SK-N-SH (cell line): ENCODE measurements at regions not wholly inside any gene's neighbourhood (a gene's known extent, or its start where the extent isn't known, plus 50 kb on each side); places are given as distances from the start of the nearest gene placed in this dataset.

ENCODE experiments used
- CTCF ChIA-PET: fragments of 300-600, 350-600 bp; formaldehyde crosslinking; extraction: SDS; loops from one replicate; lab custom pipeline; 2021; lab: Yijun Ruan, JAX
- POLR2A ChIA-PET: fragments of 350-600 bp; sonication (Branson Sonifier 250); formaldehyde crosslinking; extraction: SDS; loops from one replicate; lab custom pipeline; 2020; ENCODE audit warnings: antibody characterized with exemption, inconsistent platforms; lab: Yijun Ruan, JAX
- DNase-seq: peaks from one replicate; pipeline ENCODE4 v3.0.0; 2012
- H2AFZ ChIP-seq: fragments of 200-600 bp; sonication (generic); 2 replicates; pipeline ENCODE4 v1.8.1; 2016; ENCODE audit warnings: antibody characterized with exemption, mild to moderate bottlenecking, low read depth
- H3F3A ChIP-seq: fragments of 200-600 bp; sonication (generic); replicated peaks from 2 replicates; pipeline ENCODE3; 2016; ENCODE audit warnings: antibody characterized with exemption, mild to moderate bottlenecking; ENCODE audit not compliant: insufficient read depth
- H3K27ac ChIP-seq, 2 experiments: fragments of 200-500 bp in 1 of 2; fragments of 200-600 bp in 1 of 2; sonication (Bioruptor generic) in 1 of 2; sonication (generic), shearing (Covaris generic) in 1 of 2; 2 replicates each; pipeline versions ENCODE4 v1.5.1 to v1.6.1; 2014 to 2016; ENCODE audit warnings: low read depth in 2 of 2, inconsistent platforms in 1 of 2, low read length in 1 of 2, mild to moderate bottlenecking in 1 of 2, mixed read lengths in 1 of 2
- H3K27me3 ChIP-seq: fragments of 200-600 bp; sonication (generic), shearing (Covaris generic); 2 replicates; pipeline ENCODE4 v1.6.1; 2016; ENCODE audit warnings: mixed run types; ENCODE audit not compliant: insufficient read depth
- H3K36me3 ChIP-seq, 2 experiments: fragments of 200-500 bp in 1 of 2; fragments of 200-600 bp in 1 of 2; sonication (Bioruptor generic) in 1 of 2; sonication (generic) in 1 of 2; replicated peaks in 1 of 2; 2 replicates each; pipeline versions ENCODE3 to v1.5.1; 2014 to 2016; ENCODE audit warnings: low read length in 1 of 2, mild to moderate bottlenecking in 1 of 2; ENCODE audit not compliant: insufficient read depth in 2 of 2, control insufficient read depth in 1 of 2
- H3K4me1 ChIP-seq, 2 experiments: fragments of 200-500 bp in 1 of 2; fragments of 200-600 bp in 1 of 2; sonication (Bioruptor generic) in 1 of 2; sonication (generic), shearing (Covaris generic) in 1 of 2; 2 replicates each; pipeline versions ENCODE4 v1.5.1 to v1.6.1; 2014 to 2016; ENCODE audit warnings: low read depth in 1 of 2, low read length in 1 of 2, mixed run types in 1 of 2; ENCODE audit not compliant: insufficient read depth in 2 of 2, control insufficient read depth in 1 of 2
- H3K4me2 ChIP-seq: fragments of 200-600 bp; sonication (generic), shearing (Covaris generic); 2 replicates; pipeline ENCODE4 v1.6.1; 2017; ENCODE audit warnings: mixed run types
- H3K4me3 ChIP-seq, 2 experiments: fragments of 200-500 bp in 1 of 2; fragments of 200-600 bp in 1 of 2; sonication (Bioruptor generic) in 1 of 2; sonication (generic), shearing (Covaris generic) in 1 of 2; 2 replicates each; pipeline versions ENCODE4 v1.5.1 to v1.8.1; 2014 to 2016; ENCODE audit warnings: low read depth in 2 of 2, inconsistent platforms in 1 of 2, low read length in 1 of 2, mild to moderate bottlenecking in 1 of 2, mixed read lengths in 1 of 2, moderate library complexity in 1 of 2
- H3K79me2 ChIP-seq: fragments of 200-600 bp; sonication (generic); 2 replicates; pipeline ENCODE4 v1.8.1; 2017; ENCODE audit warnings: mild to moderate bottlenecking; ENCODE audit not compliant: insufficient read depth
- H3K9ac ChIP-seq: fragments of 200-600 bp; sonication (generic); 2 replicates; pipeline ENCODE4 v1.6.1; 2017; ENCODE audit warnings: mixed run types
- H3K9me2 ChIP-seq: fragments of 200-600 bp; sonication (generic); 2 replicates; pipeline ENCODE4 v1.6.1; 2017; ENCODE audit warnings: mixed run types
- H3K9me3 ChIP-seq: fragments of 200-600 bp; sonication (generic); 2 replicates; pipeline ENCODE4 v1.6.1; 2017; ENCODE audit warnings: mixed run types, mild to moderate bottlenecking, moderate library complexity
- H4K20me1 ChIP-seq: fragments of 200-600 bp; sonication (generic); 2 replicates; pipeline ENCODE4 v1.6.1; 2017; ENCODE audit warnings: mild to moderate bottlenecking, mixed run types; ENCODE audit not compliant: insufficient read depth
- CHD2 ChIP-seq: fragments of 150-350 bp; IDR thresholded peaks from 2 replicates; pipeline ENCODE4 v1.6.1; 2018; ENCODE audit warnings: low read length; ENCODE audit not compliant: partially characterized antibody
- EP300 ChIP-seq, 2 experiments: IDR thresholded peaks; 2 replicates each; pipeline versions ENCODE4 v1.4.0 to v1.6.1; 2012; ENCODE audit warnings: borderline replicate concordance in 1 of 2, low read depth in 1 of 2, low read length in 1 of 2
- FOXJ3 ChIP-seq: sonication (generic); formaldehyde crosslinking; IDR thresholded peaks from 2 replicates; pipeline ENCODE4 v1.5.1; 2020; ENCODE audit warnings: mild to moderate bottlenecking, missing genetic modification reagents
- GABPA ChIP-seq: IDR thresholded peaks from 2 replicates; pipeline ENCODE4 v1.4.0; 2012; ENCODE audit warnings: low read depth, mild to moderate bottlenecking
- GATA2 ChIP-seq: sonication (generic); formaldehyde crosslinking; IDR thresholded peaks from 2 replicates; pipeline ENCODE4 v1.5.0; 2020; ENCODE audit warnings: mild to moderate bottlenecking, missing genetic modification reagents
- JUND ChIP-seq: IDR thresholded peaks from 2 replicates; pipeline ENCODE4 v1.4.0; 2012
- NRF1 ChIP-seq: IDR thresholded peaks from 2 replicates; pipeline ENCODE4 v1.6.1; 2012; ENCODE audit warnings: low read depth, mild to moderate bottlenecking, low read length
- RAD21 ChIP-seq: IDR thresholded peaks from 2 replicates; pipeline ENCODE4 v1.6.1; 2012; ENCODE audit warnings: mild to moderate bottlenecking, low read length
- RCOR1 ChIP-seq: fragments of 150-350 bp; IDR thresholded peaks from 2 replicates; pipeline ENCODE4 v1.6.1; 2017; ENCODE audit warnings: antibody characterized with exemption, low read length
- RXRA ChIP-seq: IDR thresholded peaks from 2 replicates; pipeline ENCODE4 v1.4.0; 2012; ENCODE audit warnings: low read depth, mild to moderate bottlenecking, borderline replicate concordance
- SMC3 ChIP-seq: IDR thresholded peaks from 2 replicates; pipeline ENCODE4 v1.6.1; 2012; ENCODE audit warnings: low read depth, low read length, improper control_type of control experiment
- TAF1 ChIP-seq: IDR thresholded peaks from 2 replicates; pipeline ENCODE4 v1.6.1; 2012; ENCODE audit warnings: low read depth, mild to moderate bottlenecking, low read length, moderate library complexity, borderline replicate concordance
- TCF12 ChIP-seq: IDR thresholded peaks from 2 replicates; pipeline ENCODE4 v1.4.0; 2012
- TEAD4 ChIP-seq: IDR thresholded peaks from 2 replicates; pipeline ENCODE4 v1.4.0; 2012; ENCODE audit warnings: mild to moderate bottlenecking, borderline replicate concordance; ENCODE audit not compliant: insufficient read depth
- USF1 ChIP-seq: IDR thresholded peaks from 2 replicates; pipeline ENCODE4 v1.4.0; 2012; ENCODE audit warnings: low read depth, borderline replicate concordance
- YY1 ChIP-seq: IDR thresholded peaks from 2 replicates; pipeline ENCODE4 v1.4.0; 2012; ENCODE audit warnings: low read depth, mild to moderate bottlenecking
- WGBS: methylation state at CpG from one replicate; pipeline ENCODE4 v1.1.6; 2017; ENCODE audit warnings: low lambda C conversion rate; 5-methylcytosine and 5-hydroxymethylcytosine counted together
- TF ChIP-seq, protein P1 (sequence below): IDR thresholded peaks from 2 replicates; pipeline ENCODE4; 2012
- TF ChIP-seq, protein P2 (sequence below): fragments of 150-350 bp; IDR thresholded peaks from 2 replicates; pipeline ENCODE4 v1.6.1; 2017; ENCODE audit warnings: antibody characterized with exemption, low read length, low read depth, borderline replicate concordance
- TF ChIP-seq, protein P3 (sequence below): IDR thresholded peaks from 2 replicates; pipeline ENCODE4 v1.6.1; 2012; ENCODE audit warnings: mild to moderate bottlenecking, low read depth, low read length, moderate library complexity

GRCh38 chr10:106481598-106482275 lies 682.8 kb downstream of the SORCS1 start:
- Histone ChIP-seq H3K9ac (no peak overlapping the region), H3K4me2 (no peak overlapping the region), H3K4me3 (no peak overlapping the region), H3K9me2 (no peaks in the 10 kb centered on the region), H3K79me2 (no peaks in the 10 kb centered on the region), H2AFZ (no peak overlapping the region), H3K9me3 (no peaks in the 10 kb centered on the region), H4K20me1 (no peaks in the 10 kb centered on the region), H3K4me1 (peaks cover 0 to 6% of the 10 kb centered on the region in 2 experiments; a peak in 2 of 4 replicates), H3F3A (no peaks in the 10 kb centered on the region), H3K36me3 (no peaks in the 10 kb centered on the region), H3K27ac (peak overlapping the region in 1 of 2 experiments; percentile 61; a peak in 2 of 4 replicates), H3K27me3 (no peaks in the 10 kb centered on the region)
- 12% methylated on average over 4 of the region's 4 CpGs for WGBS
- peak; percentile 12 for DNase-seq
- POLR2A ChIA-PET, result interaction anchor here (1.0 kb wide), 1 partner anchor 88 kb away, joined by 3 read pairs; no protein-coding TSS in a partner anchor
- CTCF ChIA-PET, result interaction anchor here (1.1 kb wide), 1 partner anchor 12 kb away, joined by 3 read pairs; no protein-coding TSS in a partner anchor
- TF ChIP-seq CHD2, result peak; percentile 78
- no peak for TF ChIP-seq JUND
- TF ChIP-seq, protein P1, sequence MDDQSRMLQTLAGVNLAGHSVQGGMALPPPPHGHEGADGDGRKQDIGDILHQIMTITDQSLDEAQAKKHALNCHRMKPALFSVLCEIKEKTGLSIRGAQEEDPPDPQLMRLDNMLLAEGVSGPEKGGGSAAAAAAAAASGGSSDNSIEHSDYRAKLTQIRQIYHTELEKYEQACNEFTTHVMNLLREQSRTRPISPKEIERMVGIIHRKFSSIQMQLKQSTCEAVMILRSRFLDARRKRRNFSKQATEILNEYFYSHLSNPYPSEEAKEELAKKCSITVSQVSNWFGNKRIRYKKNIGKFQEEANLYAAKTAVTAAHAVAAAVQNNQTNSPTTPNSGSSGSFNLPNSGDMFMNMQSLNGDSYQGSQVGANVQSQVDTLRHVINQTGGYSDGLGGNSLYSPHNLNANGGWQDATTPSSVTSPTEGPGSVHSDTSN, result no peak
- TF ChIP-seq RAD21, result peak; percentile 3; the same call in 1 of the 2 replicates
- TF ChIP-seq NRF1, result no peak
- peak; percentile 82 for TF ChIP-seq GATA2 (CRISPR knock-in tag)
- TF ChIP-seq EP300 (IDR thresholded peaks at IDR 0.05; ENCODE audit: borderline replicate concordance in 1 of 2, low read depth in 1 of 2, low read length in 1 of 2), result peak in 1 of 2 experiments; percentile 99; a peak in 2 of 4 replicates
- peak; percentile 85 for TF ChIP-seq RCOR1

DNA sequence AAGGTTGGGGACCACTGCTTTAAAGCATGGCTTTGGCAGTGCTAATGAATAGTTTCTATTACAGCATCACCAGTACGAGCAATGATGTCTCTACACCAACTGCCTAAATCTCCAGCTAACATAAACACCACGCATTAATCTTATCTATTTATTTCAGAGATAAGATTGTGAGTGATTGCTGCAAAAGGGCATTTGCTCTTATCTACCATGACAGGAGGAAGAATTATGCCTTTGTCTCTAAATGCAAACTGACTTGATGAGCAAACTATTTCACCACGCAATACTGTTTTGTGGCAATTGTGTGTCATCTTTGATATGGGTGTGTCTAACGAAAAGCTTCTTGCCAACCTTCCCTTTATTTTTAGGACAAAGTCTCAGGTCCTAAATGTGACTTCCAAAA lies 684.9 kb downstream of the SORCS1 start:
- Histone ChIP-seq H3K4me1 (peaks cover 0 to 6% of the 10 kb centered on the region in 2 experiments; a peak in 2 of 4 replicates), H3K27ac (no peak overlapping the region; a peak in 1 of 4 replicates), H3K9me3 (no peaks in the 10 kb centered on the region), H3K4me2 (no peak overlapping the region), H2AFZ (no peak overlapping the region)
- TF ChIP-seq EP300 (IDR thresholded peaks at IDR 0.05; ENCODE audit: borderline replicate concordance in 1 of 2, low read depth in 1 of 2, low read length in 1 of 2) (peak in 1 of 2 experiments; percentile 56; a peak in 1 of 4 replicates), FOXJ3 (CRISPR knock-in tag) (no peak), TAF1 (no peak), GATA2 (CRISPR knock-in tag) (peak; percentile 28; the same call in 1 of the 2 replicates), JUND (no peak), USF1 (no peak), RXRA (no peak), SMC3 (no peak), GABPA (no peak), TCF12 (no peak), CHD2 (no peak), TEAD4 (no peak), YY1 (no peak)
- TF ChIP-seq, protein P2, sequence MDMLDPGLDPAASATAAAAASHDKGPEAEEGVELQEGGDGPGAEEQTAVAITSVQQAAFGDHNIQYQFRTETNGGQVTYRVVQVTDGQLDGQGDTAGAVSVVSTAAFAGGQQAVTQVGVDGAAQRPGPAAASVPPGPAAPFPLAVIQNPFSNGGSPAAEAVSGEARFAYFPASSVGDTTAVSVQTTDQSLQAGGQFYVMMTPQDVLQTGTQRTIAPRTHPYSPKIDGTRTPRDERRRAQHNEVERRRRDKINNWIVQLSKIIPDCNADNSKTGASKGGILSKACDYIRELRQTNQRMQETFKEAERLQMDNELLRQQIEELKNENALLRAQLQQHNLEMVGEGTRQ, result no peak
- TF ChIP-seq, protein P1, result no peak
- TF ChIP-seq, protein P3, sequence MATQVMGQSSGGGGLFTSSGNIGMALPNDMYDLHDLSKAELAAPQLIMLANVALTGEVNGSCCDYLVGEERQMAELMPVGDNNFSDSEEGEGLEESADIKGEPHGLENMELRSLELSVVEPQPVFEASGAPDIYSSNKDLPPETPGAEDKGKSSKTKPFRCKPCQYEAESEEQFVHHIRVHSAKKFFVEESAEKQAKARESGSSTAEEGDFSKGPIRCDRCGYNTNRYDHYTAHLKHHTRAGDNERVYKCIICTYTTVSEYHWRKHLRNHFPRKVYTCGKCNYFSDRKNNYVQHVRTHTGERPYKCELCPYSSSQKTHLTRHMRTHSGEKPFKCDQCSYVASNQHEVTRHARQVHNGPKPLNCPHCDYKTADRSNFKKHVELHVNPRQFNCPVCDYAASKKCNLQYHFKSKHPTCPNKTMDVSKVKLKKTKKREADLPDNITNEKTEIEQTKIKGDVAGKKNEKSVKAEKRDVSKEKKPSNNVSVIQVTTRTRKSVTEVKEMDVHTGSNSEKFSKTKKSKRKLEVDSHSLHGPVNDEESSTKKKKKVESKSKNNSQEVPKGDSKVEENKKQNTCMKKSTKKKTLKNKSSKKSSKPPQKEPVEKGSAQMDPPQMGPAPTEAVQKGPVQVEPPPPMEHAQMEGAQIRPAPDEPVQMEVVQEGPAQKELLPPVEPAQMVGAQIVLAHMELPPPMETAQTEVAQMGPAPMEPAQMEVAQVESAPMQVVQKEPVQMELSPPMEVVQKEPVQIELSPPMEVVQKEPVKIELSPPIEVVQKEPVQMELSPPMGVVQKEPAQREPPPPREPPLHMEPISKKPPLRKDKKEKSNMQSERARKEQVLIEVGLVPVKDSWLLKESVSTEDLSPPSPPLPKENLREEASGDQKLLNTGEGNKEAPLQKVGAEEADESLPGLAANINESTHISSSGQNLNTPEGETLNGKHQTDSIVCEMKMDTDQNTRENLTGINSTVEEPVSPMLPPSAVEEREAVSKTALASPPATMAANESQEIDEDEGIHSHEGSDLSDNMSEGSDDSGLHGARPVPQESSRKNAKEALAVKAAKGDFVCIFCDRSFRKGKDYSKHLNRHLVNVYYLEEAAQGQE, result no peak
- TF ChIP-seq, all 33 proteins: peak for 2
- Histone ChIP-seq H3K9me2 (no peaks in the 10 kb centered on the region), H3K79me2 (no peaks in the 10 kb centered on the region), H3K36me3 (no peaks in the 10 kb centered on the region), H3K9ac (no peak overlapping the region), H3K4me3 (no peak overlapping the region), H3K27me3 (no peaks in the 10 kb centered on the region), H3F3A (no peaks in the 10 kb centered on the region), H4K20me1 (no peaks in the 10 kb centered on the region)
- 36% methylated on average over 4 of the region's 4 CpGs for WGBS
- DNase-seq, result no peak
- ChIA-PET POLR2A (no interaction called here), CTCF (no interaction called here)
